D721Med (cell line): ENCODE measurements at regions not wholly inside any gene's neighbourhood (a gene's known extent, or its start where the extent isn't known, plus 50 kb on each side); places are given as distances from the start of the nearest gene placed in this dataset.

Experiments
- DNase-seq: peaks from one replicate; pipeline ENCODE4 v3.0.0; 2011; ENCODE audit warnings: low spot score; ENCODE audit not compliant: insufficient read length
- FAIRE-seq: peaks from 2 replicates; lab custom pipeline; 2011; peaks lifted over from hg19 to GRCh38; lab: Jason Lieb, UNC
- CTCF ChIP-seq: IDR thresholded peaks from 2 replicates; pipeline ENCODE4 v1.5.1; 2012; ENCODE audit warnings: mild to moderate bottlenecking, control low read depth; ENCODE audit not compliant: insufficient read depth; ENCODE audit errors: missing control alignments

DNA sequence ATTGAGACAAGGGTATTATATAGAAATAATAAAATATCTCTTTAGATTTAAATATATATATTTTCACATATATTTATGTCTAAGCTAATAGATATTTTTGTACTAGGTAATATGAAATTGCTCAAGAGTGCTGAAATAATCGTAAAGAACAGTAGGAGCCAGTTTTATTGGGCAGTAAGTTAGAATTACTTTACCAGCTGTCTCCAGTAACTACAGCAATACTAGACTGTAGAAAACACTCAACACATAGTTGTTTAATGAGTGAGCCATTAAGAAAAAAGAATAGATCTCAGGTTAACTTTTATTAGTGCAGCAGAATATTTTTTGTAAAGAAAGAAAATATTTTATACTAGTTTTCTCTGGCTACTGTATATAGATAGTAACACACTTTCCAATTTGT lies 715.2 kb downstream of the TRIML1 start:
- no peak for FAIRE-seq

DNA sequence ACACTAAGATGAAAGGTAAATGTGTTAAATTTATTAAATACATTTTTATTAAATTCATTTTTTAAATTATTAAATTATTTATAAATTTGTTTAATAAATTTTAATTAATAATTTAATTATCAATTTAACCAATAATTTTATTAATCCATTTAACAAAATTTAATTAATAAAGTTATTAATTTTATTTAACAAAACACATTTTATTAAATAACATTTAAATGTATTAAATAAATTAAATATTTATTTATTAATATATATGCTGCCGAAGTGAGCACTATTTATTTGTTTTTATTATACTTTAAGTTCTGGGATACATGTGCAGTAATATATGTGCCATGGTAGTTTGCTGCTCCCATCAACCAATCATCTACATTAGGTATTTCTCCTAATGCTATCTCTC lies 719.5 kb downstream of the TRIML1 start:
- no peak for FAIRE-seq
- no peak for DNase-seq
- TF ChIP-seq CTCF: no peak

More for the DNA sequence above, 715.2 kb downstream of the TRIML1 start:
- no peak for DNase-seq
- no peak for TF ChIP-seq CTCF

- DNase-seq (no peak), FAIRE-seq (no peak)
- TF ChIP-seq CTCF: no peak
These were observed 725.5 kb downstream of the TRIML1 start for GRCh38 chr4:188864741-188865140.

GRCh38 chr4:188867796-188868195 lies 728.6 kb downstream of the TRIML1 start:
- no peak for TF ChIP-seq CTCF
- FAIRE-seq: no peak
- DNase-seq: no peak

DNA sequence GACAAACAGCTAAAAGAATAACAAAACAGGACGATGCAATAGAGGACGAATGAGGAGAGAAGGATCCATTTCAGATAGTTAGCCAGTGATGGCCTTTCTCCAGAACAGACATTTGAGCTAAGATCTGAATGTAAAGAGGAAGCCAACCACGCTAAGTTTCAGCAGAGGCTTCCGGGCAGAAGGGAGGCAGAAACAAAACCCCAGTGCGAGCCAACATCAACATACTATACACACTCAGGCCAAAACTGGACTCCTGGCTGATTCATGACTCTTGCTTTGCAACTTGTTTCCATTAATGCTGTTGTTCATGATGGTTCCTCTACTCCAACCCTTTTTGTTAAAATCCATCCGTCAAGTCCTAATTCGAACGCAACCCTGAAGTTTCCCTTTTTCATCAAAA lies 730.3 kb downstream of the TRIML1 start:
- TF ChIP-seq CTCF: no peak
- FAIRE-seq (no peak), DNase-seq (no peak)

DNA sequence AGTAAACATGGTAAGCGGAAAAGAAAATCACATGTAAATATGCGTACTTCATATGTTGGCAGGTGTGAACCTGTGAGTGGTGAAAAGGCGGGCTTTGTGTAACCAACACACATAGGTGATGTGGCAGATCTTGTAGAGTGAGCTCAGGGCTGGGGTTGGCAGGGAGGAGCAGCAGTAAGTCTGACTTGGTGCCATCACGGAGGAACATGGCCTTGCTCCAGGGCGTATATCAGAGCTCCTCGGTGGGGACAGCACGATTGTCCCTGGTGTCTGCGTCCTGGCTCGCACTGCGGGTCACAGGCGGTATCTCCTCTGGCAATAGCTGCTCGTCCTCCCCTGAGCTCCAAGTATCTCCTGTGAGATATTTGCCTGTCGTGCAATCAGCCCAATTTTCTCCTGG lies 733.6 kb downstream of the TRIML1 start:
- DNase-seq (no peak), FAIRE-seq (no peak)
- TF ChIP-seq CTCF: no peak

- TF ChIP-seq CTCF: no peak
- FAIRE-seq: no peak
These were observed 737.6 kb downstream of the TRIML1 start for GRCh38 chr4:188876881-188877280.

More at GRCh38 chr4:188876881-188877280, 737.6 kb downstream of the TRIML1 start:
- no peak for DNase-seq
